GM12874 (cell line): ENCODE measurements at regions not wholly inside any gene's neighbourhood (a gene's known extent, or its start where the extent isn't known, plus 50 kb on each side); places are given as distances from the start of the nearest gene placed in this dataset.

Experiments used
- TF ChIP-seq, protein P1 (sequence below): IDR thresholded peaks from 2 replicates; pipeline ENCODE4 v1.5.1; 2011; ENCODE audit warnings: low read depth, mild to moderate bottlenecking, control low read depth, low read length, moderate library complexity; ENCODE audit not compliant: insufficient read depth

DNA sequence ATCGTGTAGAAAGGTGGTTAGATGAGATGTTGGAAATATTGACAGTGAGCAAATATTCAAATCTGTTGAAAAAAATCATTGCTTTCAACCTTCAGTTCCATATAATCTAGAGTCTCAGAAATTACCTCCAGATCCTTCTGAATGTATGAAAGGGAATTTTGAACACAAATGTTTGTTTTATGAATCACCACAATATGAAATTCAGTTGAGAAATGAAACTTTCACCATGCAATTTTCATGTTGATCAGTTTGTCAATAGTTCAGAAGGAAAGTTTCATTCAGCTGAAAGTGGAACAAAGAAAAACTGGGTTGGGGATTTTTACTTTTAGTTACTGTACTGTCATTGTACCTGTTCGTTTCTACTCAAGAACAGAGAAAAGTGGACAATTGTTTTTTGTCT, 953.6 kb downstream of the SLC6A15 start:
- TF ChIP-seq, protein P1, sequence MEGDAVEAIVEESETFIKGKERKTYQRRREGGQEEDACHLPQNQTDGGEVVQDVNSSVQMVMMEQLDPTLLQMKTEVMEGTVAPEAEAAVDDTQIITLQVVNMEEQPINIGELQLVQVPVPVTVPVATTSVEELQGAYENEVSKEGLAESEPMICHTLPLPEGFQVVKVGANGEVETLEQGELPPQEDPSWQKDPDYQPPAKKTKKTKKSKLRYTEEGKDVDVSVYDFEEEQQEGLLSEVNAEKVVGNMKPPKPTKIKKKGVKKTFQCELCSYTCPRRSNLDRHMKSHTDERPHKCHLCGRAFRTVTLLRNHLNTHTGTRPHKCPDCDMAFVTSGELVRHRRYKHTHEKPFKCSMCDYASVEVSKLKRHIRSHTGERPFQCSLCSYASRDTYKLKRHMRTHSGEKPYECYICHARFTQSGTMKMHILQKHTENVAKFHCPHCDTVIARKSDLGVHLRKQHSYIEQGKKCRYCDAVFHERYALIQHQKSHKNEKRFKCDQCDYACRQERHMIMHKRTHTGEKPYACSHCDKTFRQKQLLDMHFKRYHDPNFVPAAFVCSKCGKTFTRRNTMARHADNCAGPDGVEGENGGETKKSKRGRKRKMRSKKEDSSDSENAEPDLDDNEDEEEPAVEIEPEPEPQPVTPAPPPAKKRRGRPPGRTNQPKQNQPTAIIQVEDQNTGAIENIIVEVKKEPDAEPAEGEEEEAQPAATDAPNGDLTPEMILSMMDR: no peak

DNA sequence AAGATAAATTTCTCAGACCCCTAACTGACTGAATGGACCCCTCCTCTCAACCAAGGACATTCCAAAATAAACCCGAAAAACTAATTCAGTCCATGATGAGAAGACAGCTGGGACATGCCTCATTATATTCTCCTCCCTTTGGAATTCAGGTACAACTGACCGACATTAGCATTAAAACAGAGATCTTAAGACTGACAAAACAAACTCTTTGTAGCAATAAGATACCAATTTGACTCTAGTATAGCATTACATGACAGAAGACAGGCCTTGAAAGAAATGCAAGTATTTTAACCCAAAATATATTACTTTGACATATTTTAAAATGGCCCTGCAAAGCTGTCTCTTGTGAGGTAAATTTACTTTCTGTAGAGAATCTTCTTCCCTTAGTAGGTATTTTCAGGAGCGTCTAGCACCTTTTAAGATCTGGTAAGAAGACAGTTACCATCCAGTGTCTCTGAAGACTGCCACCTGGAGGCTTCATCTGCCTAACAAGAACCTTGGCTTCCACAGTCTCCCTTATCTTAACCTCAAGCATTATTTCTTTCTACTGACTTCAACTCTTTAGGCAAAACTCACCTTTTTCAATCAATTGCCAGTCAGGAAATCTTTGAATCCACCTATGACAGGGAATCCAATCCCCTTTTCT, 957.5 kb downstream of the SLC6A15 start:
- TF ChIP-seq, protein P1: no peak; the same call in 1 of the 2 replicates

DNA sequence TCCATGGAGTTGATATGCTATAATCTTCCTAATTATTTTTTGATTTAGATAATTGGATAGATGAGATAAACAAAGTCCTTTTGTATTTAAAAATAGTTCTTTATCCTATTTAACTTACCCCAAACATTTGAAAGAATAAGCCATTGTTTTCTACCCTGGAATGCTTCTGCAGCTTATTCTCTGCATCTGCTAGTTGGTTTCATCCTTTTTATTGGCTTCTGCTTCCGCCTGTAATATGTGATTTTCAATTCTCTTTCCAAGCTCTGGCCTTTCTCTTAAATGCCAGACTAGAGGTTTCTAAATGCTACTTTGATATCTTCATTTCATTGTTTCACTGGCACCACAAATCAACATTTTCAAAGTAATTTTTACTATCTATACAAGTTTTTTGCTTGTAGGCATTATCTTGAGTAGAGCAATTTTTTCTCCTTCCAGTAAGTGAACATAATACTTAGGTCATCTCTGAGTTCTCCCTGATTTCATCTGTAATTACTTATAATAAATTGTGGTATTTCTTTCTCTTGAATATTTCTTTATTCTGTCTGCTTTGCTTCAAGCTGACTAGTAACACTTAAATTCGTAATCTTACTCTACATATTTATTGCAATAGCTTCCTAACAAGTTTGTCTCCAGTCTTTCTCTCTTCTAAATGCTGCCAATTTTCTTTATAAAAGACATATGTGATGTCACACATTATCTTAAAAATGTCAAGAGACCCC, 958.4 kb downstream of the SLC6A15 start:
- TF ChIP-seq, protein P1: no peak

DNA sequence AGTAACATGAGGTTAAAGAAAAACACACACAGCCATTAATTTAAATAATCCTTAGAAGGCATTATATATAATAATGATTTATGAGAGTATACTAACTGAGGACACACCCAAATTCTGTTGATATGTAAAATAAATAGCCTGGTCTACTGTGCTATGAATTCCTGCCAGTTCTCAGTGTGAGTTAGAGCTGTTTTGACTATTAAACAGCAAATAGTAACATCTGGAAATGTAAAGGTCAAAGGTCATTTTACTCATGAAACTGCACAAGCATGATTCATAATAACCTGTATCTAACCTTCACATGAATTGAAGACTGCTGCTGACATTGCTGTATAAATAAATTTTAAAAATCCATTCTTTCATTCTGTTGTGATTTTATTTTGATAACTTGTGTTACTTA, 966.7 kb downstream of the SLC6A15 start:
- TF ChIP-seq, protein P1: no peak

DNA sequence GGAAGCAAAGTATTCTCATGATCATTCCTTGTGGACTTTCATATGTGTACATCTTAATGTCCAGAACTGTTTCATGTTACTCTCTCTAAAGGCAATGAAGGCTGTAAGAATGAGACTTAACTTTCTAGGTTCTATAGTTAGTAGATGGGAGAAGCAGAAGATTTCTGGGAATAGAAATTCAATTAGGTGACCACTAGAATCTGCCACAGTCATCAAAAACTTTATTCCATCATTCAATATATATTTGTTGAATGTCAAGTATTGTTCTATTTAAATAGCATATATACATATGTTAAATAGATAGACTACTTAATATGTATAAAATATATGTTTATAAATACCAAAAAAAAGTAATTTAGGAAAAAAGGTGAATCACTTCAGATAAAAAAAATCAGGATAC, 972.9 kb downstream of the SLC6A15 start:
- TF ChIP-seq, protein P1: no peak

DNA sequence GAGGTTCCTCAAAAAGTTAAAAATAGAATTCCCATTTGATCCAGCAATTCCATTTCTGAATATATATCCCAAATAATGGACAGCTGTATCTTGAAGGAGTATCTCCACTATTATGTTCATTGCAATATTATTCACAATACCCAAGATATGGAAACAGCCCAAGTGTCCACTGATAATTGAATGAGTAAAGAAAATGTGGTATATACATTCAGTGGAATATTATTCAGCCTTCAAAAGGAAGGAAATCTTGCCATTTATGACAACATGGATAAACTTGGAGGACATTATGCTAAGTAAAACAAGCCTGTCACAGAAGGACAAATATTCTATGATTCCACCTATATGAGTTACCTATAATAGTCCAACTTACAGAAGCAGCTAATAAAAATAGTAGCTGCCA, 979.0 kb downstream of the SLC6A15 start:
- TF ChIP-seq, protein P1: no peak

DNA sequence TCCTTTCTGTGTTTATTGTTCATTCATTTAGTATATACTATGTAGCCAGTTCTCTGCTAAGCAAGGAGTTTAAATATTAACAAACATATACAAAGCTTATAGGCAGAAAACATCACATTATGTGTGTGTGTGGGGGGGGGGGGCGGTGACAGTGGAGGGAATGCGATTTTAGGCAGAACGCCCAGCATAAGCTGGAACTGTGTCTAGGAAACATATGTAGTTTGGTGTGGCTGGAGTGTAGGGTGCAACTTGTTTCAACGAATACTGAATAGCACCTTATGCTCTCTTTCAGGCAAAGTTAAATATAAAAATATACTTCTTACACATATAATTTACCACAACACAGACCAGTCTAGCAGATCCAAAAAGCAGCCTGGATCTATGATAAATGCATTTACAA, 980.6 kb downstream of the SLC6A15 start:
- TF ChIP-seq, protein P1: no peak
